Neural cell (in vitro differentiated cells): ENCODE measurements at regions not wholly inside any gene's neighbourhood (a gene's known extent, or its start where the extent isn't known, plus 50 kb on each side); places are given as distances from the start of the nearest gene placed in this dataset.

Source experiments
- H2AFZ ChIP-seq: fragments of 200-600, 300-800 bp; sonication (generic), shearing (Covaris generic); 2 replicates; pipeline ENCODE4 v1.6.0; 2014; ENCODE audit warnings: low read depth, mild to moderate bottlenecking, antibody characterized with exemption, low read length, moderate library complexity
- H3F3A ChIP-seq: fragments of 200-600 bp; shearing (Covaris generic); 2 replicates; pipeline ENCODE4 v1.6.1; 2016; ENCODE audit warnings: mild to moderate bottlenecking, moderate library complexity, mixed read lengths, antibody characterized with exemption, low read length; ENCODE audit not compliant: insufficient read depth, poor library complexity, severe bottlenecking
- H3K27ac ChIP-seq: fragments of 200-600, 300-800 bp; sonication (generic), shearing (Covaris generic); 2 replicates; pipeline ENCODE4 v1.5.1; 2014; ENCODE audit warnings: mild to moderate bottlenecking, low read length, moderate library complexity
- H3K27me3 ChIP-seq: fragments of 300-800, 200-600 bp; sonication (generic), shearing (Covaris generic); 2 replicates; pipeline ENCODE4 v1.6.0; 2014; ENCODE audit warnings: mild to moderate bottlenecking, low read depth, low read length, moderate library complexity; ENCODE audit not compliant: insufficient read depth
- H3K36me3 ChIP-seq: fragments of 300-800, 200-600 bp; sonication (generic), shearing (Covaris generic); 2 replicates; pipeline ENCODE4 v1.5.1; 2014; ENCODE audit warnings: mild to moderate bottlenecking, antibody characterized with exemption, low read length, moderate library complexity; ENCODE audit not compliant: insufficient read depth
- H3K4me2 ChIP-seq: fragments of 300-800, 200-600 bp; sonication (generic), shearing (Covaris generic); 2 replicates; pipeline ENCODE4 v1.6.0; 2014; ENCODE audit warnings: mild to moderate bottlenecking, low read length
- H3K4me3 ChIP-seq: fragments of 300-800, 200-600 bp; sonication (generic), shearing (Covaris generic); 2 replicates; pipeline ENCODE4 v1.5.1; 2014; ENCODE audit warnings: mild to moderate bottlenecking, low read length, moderate library complexity
- H3K79me2 ChIP-seq: fragments of 200-600 bp; shearing (Covaris generic); replicated peaks from 2 replicates; pipeline ENCODE4 v1.6.0; 2014; ENCODE audit warnings: mild to moderate bottlenecking, low read length, moderate library complexity; ENCODE audit not compliant: insufficient read depth
- H3K9ac ChIP-seq: fragments of 300-800, 200-600 bp; sonication (generic), shearing (Covaris generic); 2 replicates; pipeline ENCODE4 v1.6.1; 2016; ENCODE audit warnings: mild to moderate bottlenecking, low read length, mixed read lengths
- H3K9me2 ChIP-seq: fragments of 200-600 bp; shearing (Covaris generic); 2 replicates; pipeline ENCODE4 v1.6.1; 2016; ENCODE audit warnings: mild to moderate bottlenecking, low read length, mixed read lengths; ENCODE audit not compliant: insufficient read depth
- H3K9me3 ChIP-seq: fragments of 200-600, 300-800 bp; sonication (generic), shearing (Covaris generic); 2 replicates; pipeline ENCODE4 v1.6.1; 2016; ENCODE audit warnings: mild to moderate bottlenecking, mixed run types, low read length, moderate library complexity, mixed read lengths
- H4K20me1 ChIP-seq: fragments of 200-600 bp; shearing (Covaris generic); 2 replicates; pipeline ENCODE4 v1.6.1; 2016; ENCODE audit warnings: mild to moderate bottlenecking, mixed run types; ENCODE audit not compliant: insufficient read depth
- EP300 ChIP-seq: fragments of 450-650 bp; conservative IDR thresholded peaks from 2 replicates; pipeline ENCODE4 v1.6.1; 2014; ENCODE audit warnings: antibody characterized with exemption, mild to moderate bottlenecking, moderate library complexity; ENCODE audit not compliant: poor library complexity, severe bottlenecking
- EZH2 ChIP-seq: fragments of 200-600, 300-800 bp; shearing (Covaris generic), sonication (generic); IDR thresholded peaks from 2 replicates; pipeline ENCODE4 v1.6.1; 2014; ENCODE audit warnings: antibody characterized with exemption, low read length, borderline replicate concordance, mild to moderate bottlenecking; ENCODE audit not compliant: insufficient read depth, poor library complexity, severe bottlenecking
- MXI1 ChIP-seq: fragments of 450-650 bp; conservative IDR thresholded peaks from 2 replicates; pipeline ENCODE4 v1.6.1; 2014; ENCODE audit warnings: antibody characterized with exemption, mild to moderate bottlenecking; ENCODE audit not compliant: poor library complexity, severe bottlenecking
- POLR2AphosphoS5 ChIP-seq: IDR thresholded peaks from 2 replicates; pipeline ENCODE4 v1.6.1; 2012
- RAD21 ChIP-seq: fragments of 450-650 bp; conservative IDR thresholded peaks from 2 replicates; pipeline ENCODE4 v1.6.1; 2014; ENCODE audit warnings: antibody characterized with exemption, mild to moderate bottlenecking, moderate library complexity
- SMC3 ChIP-seq: fragments of 450-650 bp; conservative IDR thresholded peaks from 2 replicates; pipeline ENCODE4 v1.6.1; 2014; ENCODE audit warnings: antibody characterized with exemption, mild to moderate bottlenecking, moderate library complexity; ENCODE audit not compliant: poor library complexity
- TAF1 ChIP-seq: IDR thresholded peaks from 2 replicates; pipeline ENCODE4 v1.6.1; 2012; ENCODE audit warnings: low read depth
- TF ChIP-seq, protein P1 (sequence below): fragments of 450-650 bp; IDR thresholded peaks from 2 replicates; pipeline ENCODE4 v1.5.1; 2014; ENCODE audit warnings: antibody characterized with exemption, mild to moderate bottlenecking, moderate library complexity; ENCODE audit not compliant: poor library complexity, severe bottlenecking
- TF ChIP-seq, protein P2 (sequence below): IDR thresholded peaks from 2 replicates; pipeline ENCODE4 v1.6.1; 2012; ENCODE audit warnings: borderline replicate concordance

- no peak for TF ChIP-seq TAF1
- no peaks in the 10 kb centered on the region for H3K9me3 ChIP-seq
- no peaks in the 10 kb centered on the region for H3K36me3 ChIP-seq
- H3F3A ChIP-seq: no peaks in the 10 kb centered on the region
- no peak overlapping the region for H3K4me3 ChIP-seq
- H4K20me1 ChIP-seq: no peaks in the 10 kb centered on the region
- H3K79me2 ChIP-seq: no peaks in the 10 kb centered on the region
- no peak overlapping the region for H3K9ac ChIP-seq
- H3K4me2 ChIP-seq: no peak overlapping the region
- H3K9me2 ChIP-seq: no peaks in the 10 kb centered on the region
- H3K27ac ChIP-seq: no peak overlapping the region
- H2AFZ ChIP-seq: no peak overlapping the region
- no peaks in the 10 kb centered on the region for H3K27me3 ChIP-seq
These were observed 192.3 kb upstream of the GRID2 start for GRCh38 chr4:92111493-92111892.

DNA sequence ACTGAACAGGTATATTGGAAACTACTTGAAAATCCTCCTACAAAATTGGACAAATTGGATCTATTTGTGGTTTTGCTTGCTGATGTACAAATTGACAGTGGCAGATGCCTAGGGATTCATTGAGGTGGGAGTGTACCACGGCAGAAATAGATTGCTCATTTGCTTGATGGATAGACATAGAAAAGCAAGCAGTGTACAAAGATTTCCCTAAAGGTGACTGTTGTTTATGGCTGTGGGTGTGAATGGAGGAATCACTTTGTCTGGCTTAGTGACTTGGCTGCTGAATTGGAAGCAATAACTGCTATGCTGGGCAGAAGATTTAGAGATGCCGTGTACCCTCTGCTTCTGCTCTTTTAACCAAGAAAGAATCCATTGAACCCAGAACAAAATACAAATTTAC lies 191.0 kb upstream of the GRID2 start:
- no peak overlapping the region for H3K9ac ChIP-seq
- TF ChIP-seq SMC3 (no peak), POLR2AphosphoS5 (no peak), MXI1 (no peak), TAF1 (no peak), RAD21 (no peak), EP300 (no peak), EZH2 (no peak)
- TF ChIP-seq, protein P1, sequence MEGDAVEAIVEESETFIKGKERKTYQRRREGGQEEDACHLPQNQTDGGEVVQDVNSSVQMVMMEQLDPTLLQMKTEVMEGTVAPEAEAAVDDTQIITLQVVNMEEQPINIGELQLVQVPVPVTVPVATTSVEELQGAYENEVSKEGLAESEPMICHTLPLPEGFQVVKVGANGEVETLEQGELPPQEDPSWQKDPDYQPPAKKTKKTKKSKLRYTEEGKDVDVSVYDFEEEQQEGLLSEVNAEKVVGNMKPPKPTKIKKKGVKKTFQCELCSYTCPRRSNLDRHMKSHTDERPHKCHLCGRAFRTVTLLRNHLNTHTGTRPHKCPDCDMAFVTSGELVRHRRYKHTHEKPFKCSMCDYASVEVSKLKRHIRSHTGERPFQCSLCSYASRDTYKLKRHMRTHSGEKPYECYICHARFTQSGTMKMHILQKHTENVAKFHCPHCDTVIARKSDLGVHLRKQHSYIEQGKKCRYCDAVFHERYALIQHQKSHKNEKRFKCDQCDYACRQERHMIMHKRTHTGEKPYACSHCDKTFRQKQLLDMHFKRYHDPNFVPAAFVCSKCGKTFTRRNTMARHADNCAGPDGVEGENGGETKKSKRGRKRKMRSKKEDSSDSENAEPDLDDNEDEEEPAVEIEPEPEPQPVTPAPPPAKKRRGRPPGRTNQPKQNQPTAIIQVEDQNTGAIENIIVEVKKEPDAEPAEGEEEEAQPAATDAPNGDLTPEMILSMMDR: no peak
- TF ChIP-seq, protein P2, sequence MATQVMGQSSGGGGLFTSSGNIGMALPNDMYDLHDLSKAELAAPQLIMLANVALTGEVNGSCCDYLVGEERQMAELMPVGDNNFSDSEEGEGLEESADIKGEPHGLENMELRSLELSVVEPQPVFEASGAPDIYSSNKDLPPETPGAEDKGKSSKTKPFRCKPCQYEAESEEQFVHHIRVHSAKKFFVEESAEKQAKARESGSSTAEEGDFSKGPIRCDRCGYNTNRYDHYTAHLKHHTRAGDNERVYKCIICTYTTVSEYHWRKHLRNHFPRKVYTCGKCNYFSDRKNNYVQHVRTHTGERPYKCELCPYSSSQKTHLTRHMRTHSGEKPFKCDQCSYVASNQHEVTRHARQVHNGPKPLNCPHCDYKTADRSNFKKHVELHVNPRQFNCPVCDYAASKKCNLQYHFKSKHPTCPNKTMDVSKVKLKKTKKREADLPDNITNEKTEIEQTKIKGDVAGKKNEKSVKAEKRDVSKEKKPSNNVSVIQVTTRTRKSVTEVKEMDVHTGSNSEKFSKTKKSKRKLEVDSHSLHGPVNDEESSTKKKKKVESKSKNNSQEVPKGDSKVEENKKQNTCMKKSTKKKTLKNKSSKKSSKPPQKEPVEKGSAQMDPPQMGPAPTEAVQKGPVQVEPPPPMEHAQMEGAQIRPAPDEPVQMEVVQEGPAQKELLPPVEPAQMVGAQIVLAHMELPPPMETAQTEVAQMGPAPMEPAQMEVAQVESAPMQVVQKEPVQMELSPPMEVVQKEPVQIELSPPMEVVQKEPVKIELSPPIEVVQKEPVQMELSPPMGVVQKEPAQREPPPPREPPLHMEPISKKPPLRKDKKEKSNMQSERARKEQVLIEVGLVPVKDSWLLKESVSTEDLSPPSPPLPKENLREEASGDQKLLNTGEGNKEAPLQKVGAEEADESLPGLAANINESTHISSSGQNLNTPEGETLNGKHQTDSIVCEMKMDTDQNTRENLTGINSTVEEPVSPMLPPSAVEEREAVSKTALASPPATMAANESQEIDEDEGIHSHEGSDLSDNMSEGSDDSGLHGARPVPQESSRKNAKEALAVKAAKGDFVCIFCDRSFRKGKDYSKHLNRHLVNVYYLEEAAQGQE: no peak

DNA sequence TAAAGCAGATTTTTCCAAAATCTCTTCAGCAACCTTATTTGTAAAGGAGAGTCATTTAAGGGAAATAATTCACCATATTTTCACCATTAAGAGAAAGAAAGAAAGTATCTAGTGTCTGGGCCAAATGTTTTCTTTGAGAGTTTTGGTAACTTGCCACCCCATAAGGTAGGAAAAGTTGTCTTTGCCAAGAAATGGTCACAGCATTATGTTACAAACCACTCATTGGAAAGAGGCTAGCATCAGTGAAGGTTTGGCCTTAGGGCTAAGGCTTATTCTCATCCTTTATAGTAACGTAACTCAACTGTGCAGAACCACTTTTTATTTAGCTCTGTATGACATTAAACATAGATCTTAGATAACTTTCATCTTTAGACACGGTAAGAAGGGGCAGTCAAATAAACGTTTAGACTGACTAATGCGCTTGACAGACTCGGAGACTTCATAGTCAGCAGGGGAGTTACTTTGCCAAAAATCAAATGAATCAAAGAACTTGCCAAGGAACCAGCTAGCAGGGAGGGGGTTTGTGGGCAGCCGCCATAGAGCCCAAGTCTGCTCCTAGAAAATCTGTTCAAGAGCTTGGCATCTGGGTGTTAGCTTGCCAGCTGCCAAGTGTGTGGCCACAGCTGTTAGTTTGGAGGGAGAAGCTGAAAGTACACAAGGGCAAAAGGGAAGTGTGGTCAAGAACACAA lies 182.8 kb upstream of the GRID2 start:
- TF ChIP-seq SMC3 (no peak), RAD21 (no peak), EZH2 (no peak), EP300 (no peak), MXI1 (no peak), POLR2AphosphoS5 (no peak), TAF1 (no peak)
- TF ChIP-seq, protein P2: no peak
- TF ChIP-seq, protein P1: no peak
- no peaks in the 10 kb centered on the region for H3K9me3 ChIP-seq
- H3K27ac ChIP-seq: no peak overlapping the region
- H3K9ac ChIP-seq: no peak overlapping the region
- H3K79me2 ChIP-seq: no peaks in the 10 kb centered on the region
- H3K4me3 ChIP-seq: no peak overlapping the region
- no peaks in the 10 kb centered on the region for H3K27me3 ChIP-seq
- no peaks in the 10 kb centered on the region for H3F3A ChIP-seq
- no peaks in the 10 kb centered on the region for H4K20me1 ChIP-seq
- no peak overlapping the region for H3K4me2 ChIP-seq
- no peaks in the 10 kb centered on the region for H3K36me3 ChIP-seq
- H3K9me2 ChIP-seq: no peaks in the 10 kb centered on the region
- H2AFZ ChIP-seq: no peak overlapping the region

More for the DNA sequence above, 191.0 kb upstream of the GRID2 start:
- Histone ChIP-seq H3K4me3 (no peak overlapping the region), H3K9me2 (no peaks in the 10 kb centered on the region), H3K36me3 (no peaks in the 10 kb centered on the region), H2AFZ (no peak overlapping the region), H3K27ac (no peak overlapping the region), H3K9me3 (no peaks in the 10 kb centered on the region), H3K4me2 (no peak overlapping the region), H4K20me1 (no peaks in the 10 kb centered on the region), H3K79me2 (no peaks in the 10 kb centered on the region), H3K27me3 (no peaks in the 10 kb centered on the region), H3F3A (no peaks in the 10 kb centered on the region)
